Stimulated activated naive CD8-positive, alpha-beta T cell treated with anti-CD3 and anti-CD28 coated beads, Interleukin-15, Interleukin-2, amounts not matched to agents 100 ng/mL and 50 ng/mL, for 24 hours (primary cell): ENCODE measurements at regions not wholly inside any gene's neighbourhood (a gene's known extent, or its start where the extent isn't known, plus 50 kb on each side); places are given as distances from the start of the nearest gene placed in this dataset.
"Not testable (repeated sequence)": the region's sequence is repeated elsewhere in the genome, so short reads cannot be mapped to it uniquely, and the experiment has no call there.

Source experiments
- H3K27ac Mint-ChIP-seq: one replicate; pipeline ENCODE4 v1.8.0; 2021; ENCODE audit warnings: mild to moderate bottlenecking, mixed read lengths
- H3K27me3 Mint-ChIP-seq: one replicate; pipeline ENCODE4 v1.8.0; 2021; ENCODE audit warnings: mixed read lengths
- H3K36me3 Mint-ChIP-seq: one replicate; pipeline ENCODE4 v1.8.0; 2021; ENCODE audit warnings: low read depth, mixed read lengths
- H3K4me1 Mint-ChIP-seq: one replicate; pipeline ENCODE4 v1.8.0; 2021; ENCODE audit warnings: low read depth, mixed read lengths
- H3K4me3 Mint-ChIP-seq: one replicate; pipeline ENCODE4 v1.8.0; 2021; ENCODE audit warnings: mild to moderate bottlenecking, mixed read lengths
- H3K9me3 Mint-ChIP-seq: one replicate; pipeline ENCODE4 v1.8.0; 2021; ENCODE audit warnings: mixed read lengths

DNA sequence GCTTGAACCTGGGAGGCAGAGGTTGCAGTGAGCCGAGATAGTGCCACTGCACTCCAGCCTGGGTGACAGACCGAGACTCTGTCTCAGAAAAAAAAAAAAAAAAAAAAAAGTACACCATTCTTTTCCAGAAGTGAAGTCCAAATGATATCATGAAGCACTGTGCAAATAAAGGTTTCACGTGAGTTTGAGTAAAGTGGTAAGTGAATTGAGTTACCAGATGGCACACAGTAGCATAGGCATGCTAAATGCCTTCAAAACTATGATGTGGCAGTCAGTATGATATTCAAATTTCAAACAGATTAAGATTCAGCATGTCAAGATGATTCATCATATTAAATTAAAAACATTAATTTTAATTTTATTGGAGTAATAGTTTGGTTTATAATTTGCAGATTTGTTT is 195.2 kb downstream of the TAF11L14 start:
- Mint-ChIP-seq H3K36me3 (no peaks in the 10 kb centered on the region), H3K4me1 (no peaks in the 10 kb centered on the region), H3K27me3 (no peaks in the 10 kb centered on the region), H3K4me3 (no peak overlapping the region), H3K9me3 (peaks cover 5% of the 10 kb centered on the region), H3K27ac (no peak overlapping the region)

DNA sequence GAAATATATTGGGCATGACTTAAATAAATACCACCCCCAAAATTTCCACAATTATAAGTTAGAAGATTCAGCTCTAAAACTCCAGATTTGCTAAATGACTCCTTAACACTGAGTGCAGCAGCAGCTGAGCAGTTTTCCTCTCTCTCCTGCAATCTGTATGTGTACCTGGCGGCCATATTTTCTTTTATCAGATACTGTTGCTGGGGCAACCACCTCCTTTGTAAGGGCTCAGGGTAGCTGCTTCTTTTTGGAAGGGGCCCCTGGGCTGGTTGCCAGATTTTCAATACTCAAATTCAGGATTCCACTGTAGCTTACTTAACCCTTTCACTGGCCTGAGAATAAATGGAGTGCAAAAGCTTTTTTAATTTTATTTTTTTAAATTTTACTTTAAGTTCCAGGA is 197.0 kb downstream of the TAF11L14 start:
- Mint-ChIP-seq H3K27me3 (no peaks in the 10 kb centered on the region), H3K27ac (no peak overlapping the region), H3K9me3 (peaks cover 8% of the 10 kb centered on the region), H3K4me1 (no peaks in the 10 kb centered on the region), H3K36me3 (no peaks in the 10 kb centered on the region), H3K4me3 (no peak overlapping the region)

DNA sequence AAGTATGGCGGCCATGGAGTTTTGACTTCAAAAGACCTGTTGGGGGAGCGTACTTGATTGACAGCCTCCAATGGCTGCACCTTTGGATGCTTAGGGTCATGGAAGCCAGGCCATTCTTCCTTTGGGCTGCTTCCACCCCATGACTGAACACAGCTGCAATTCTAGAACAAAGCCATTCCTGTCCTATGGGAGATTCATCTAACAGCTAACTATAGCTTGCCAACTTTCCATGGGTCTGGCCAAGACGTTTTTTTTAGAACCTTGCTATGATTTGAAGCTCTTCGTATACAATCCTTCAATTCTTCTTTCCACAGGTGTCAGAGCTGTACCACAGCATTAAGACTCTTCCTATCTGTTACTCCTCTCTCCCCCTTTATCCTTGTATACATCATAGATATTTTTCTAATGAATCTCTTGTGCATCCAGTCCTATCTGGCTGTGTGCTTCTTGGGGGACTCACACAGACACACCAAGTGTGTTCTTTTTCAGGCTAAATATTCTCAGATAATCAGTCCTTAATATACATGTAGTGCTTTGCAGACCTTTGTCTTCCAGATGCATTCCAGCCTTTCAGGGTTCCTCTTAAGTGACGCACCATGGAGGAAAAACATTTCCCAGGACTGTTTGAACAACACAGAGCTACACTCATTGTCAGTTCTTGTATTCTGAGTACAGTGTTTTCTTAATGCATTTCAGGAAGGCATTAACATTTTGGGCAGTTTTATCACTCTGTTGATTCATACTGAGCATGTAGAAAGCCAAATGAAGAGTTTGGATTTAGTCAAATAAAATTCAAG is 198.9 kb downstream of the TAF11L14 start:
- no peak overlapping the region for H3K4me3 Mint-ChIP-seq
- no peaks in the 10 kb centered on the region for H3K4me1 Mint-ChIP-seq
- no peaks in the 10 kb centered on the region for H3K36me3 Mint-ChIP-seq
- H3K9me3 Mint-ChIP-seq: peaks cover 15% of the 10 kb centered on the region
- H3K27ac Mint-ChIP-seq: no peak overlapping the region
- H3K27me3 Mint-ChIP-seq: no peaks in the 10 kb centered on the region

DNA sequence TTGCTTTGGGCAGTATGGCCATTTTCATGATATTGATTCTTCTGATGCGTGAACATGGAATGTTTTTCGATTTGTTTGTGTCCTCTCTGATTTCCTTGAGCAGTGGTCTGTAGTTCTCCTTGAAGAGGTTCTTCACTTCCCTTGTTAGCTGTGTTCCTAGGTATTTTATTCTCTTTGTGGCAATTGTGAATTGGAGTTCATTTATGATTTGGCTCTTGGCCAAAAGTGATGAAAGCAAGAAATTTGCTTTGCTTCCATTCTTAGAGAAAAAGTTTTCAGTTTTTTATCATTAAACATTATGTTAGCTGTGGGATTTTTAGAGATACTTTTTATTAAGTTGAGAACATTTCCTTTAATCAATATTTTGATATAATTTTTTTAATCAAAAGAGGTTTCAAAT is 203.5 kb downstream of the TAF11L14 start:
- Mint-ChIP-seq H3K27ac (no peak overlapping the region), H3K4me1 (no peaks in the 10 kb centered on the region), H3K27me3 (no peaks in the 10 kb centered on the region), H3K4me3 (no peak overlapping the region), H3K36me3 (no peaks in the 10 kb centered on the region), H3K9me3 (peaks cover 29% of the 10 kb centered on the region)

DNA sequence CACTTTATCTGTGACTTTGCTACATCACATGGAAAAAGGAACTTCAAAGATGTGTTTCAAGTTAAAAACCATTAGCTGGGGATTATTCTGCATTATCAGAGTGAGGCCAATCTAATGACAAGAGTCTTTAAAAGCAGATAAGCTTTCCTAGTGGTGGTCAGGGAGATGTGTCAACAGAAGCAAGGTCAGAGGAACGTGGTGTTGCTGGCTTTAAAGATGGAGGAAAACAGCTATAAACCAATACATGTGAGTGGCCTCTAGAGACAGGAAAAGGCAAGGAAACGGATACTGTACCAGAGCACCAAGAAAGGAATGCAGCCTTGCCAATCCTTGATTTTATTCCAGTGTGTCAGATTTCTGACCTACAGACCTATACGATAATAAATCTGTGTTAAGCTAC is 204.2 kb downstream of the TAF11L14 start:
- H3K9me3 Mint-ChIP-seq: peaks cover 29% of the 10 kb centered on the region
- no peaks in the 10 kb centered on the region for H3K36me3 Mint-ChIP-seq
- H3K4me3 Mint-ChIP-seq: no peak overlapping the region
- H3K27me3 Mint-ChIP-seq: no peaks in the 10 kb centered on the region
- H3K27ac Mint-ChIP-seq: no peak overlapping the region
- no peaks in the 10 kb centered on the region for H3K4me1 Mint-ChIP-seq

DNA sequence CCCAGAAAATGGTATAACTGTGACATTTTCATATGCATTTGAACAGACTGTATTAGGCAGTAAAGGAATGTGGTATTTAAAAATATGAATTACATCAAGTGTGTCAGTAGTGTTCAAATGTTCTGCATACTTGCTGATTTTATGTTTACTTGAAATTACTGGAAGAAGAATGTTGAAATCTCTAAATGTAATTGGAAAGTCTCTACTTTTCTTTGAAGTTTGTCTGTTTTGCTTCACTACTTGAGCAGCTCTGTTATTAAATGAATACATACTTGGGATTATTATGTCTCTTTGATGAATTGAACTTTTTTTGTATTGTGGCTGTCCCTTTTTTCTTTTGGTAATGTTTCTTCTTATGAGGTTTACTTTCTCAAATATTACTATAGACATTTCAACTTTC is 205.6 kb downstream of the TAF11L14 start:
- no peak overlapping the region for H3K27ac Mint-ChIP-seq
- no peaks in the 10 kb centered on the region for H3K36me3 Mint-ChIP-seq
- H3K27me3 Mint-ChIP-seq: no peaks in the 10 kb centered on the region
- H3K4me1 Mint-ChIP-seq: no peaks in the 10 kb centered on the region
- H3K4me3 Mint-ChIP-seq: no peak overlapping the region
- H3K9me3 Mint-ChIP-seq: peaks cover 37% of the 10 kb centered on the region

DNA sequence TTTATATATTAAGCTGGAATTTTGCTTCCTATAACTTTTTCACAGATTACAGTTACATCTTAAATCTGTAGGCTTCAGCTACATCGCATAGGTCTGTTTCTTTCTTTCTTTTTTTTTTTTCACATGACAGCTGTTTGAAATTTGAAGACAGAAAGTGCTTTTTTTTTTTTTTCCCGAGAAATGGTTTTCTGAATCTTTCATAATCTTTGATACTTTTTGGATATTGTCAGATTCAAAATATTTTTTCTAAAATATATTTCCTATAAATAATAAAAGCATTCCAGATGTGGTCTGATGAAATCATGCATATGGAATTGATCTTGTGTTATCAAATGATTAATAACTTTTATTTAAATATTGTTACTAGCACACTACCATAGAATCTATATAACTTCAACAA is 212.2 kb downstream of the TAF11L14 start:
- no peaks in the 10 kb centered on the region for H3K4me1 Mint-ChIP-seq
- H3K27ac Mint-ChIP-seq: no peak overlapping the region
- H3K4me3 Mint-ChIP-seq: no peak overlapping the region
- H3K27me3 Mint-ChIP-seq: no peaks in the 10 kb centered on the region
- H3K9me3 Mint-ChIP-seq: peaks cover 25% of the 10 kb centered on the region
- H3K36me3 Mint-ChIP-seq: no peaks in the 10 kb centered on the region

DNA sequence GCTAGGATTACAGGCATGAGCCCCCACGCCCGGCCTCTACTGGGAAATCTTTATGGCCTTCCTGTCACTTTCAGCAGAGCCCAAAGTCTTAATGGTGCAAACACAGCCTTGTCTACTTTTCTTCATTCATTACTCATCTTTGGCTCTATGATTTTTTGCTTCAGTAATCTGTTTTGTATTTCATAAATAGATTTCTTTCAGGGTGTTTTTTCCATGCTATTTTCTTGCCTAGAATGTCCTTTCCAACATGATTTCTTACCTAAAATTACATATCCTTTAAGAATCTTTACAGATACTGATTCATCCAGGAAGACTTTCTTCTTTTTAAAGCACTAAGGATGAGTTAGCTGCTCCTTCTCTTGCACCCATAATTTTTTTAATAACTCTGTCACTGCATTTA is 213.0 kb downstream of the TAF11L14 start:
- Mint-ChIP-seq H3K27me3 (no peaks in the 10 kb centered on the region), H3K4me3 (no peak overlapping the region), H3K27ac (no peak overlapping the region), H3K9me3 (peaks cover 18% of the 10 kb centered on the region), H3K36me3 (no peaks in the 10 kb centered on the region), H3K4me1 (no peaks in the 10 kb centered on the region)

DNA sequence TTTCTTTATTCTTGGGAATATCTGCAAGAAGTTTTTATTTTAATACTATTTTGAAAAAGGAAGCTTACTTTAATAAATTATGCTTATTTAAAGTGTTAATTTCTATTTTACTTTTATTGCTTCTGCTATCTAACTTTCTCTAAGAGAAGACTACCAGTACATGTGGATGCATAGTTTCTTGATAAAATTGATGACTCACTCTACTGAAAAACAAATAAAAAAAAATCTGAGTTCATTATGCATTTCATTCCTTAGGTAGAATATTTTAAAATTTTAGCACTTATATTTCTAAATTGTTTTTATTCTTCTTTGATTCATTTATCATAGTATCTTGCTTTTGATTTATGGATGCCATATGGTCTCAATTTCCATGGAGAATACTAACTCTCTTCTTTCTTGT is 217.9 kb downstream of the TAF11L14 start:
- H3K27ac Mint-ChIP-seq: no peak overlapping the region
- no peak overlapping the region for H3K4me3 Mint-ChIP-seq
- H3K36me3 Mint-ChIP-seq: no peaks in the 10 kb centered on the region
- no peaks in the 10 kb centered on the region for H3K4me1 Mint-ChIP-seq
- no peaks in the 10 kb centered on the region for H3K27me3 Mint-ChIP-seq
- H3K9me3 Mint-ChIP-seq: peaks cover 7% of the 10 kb centered on the region

DNA sequence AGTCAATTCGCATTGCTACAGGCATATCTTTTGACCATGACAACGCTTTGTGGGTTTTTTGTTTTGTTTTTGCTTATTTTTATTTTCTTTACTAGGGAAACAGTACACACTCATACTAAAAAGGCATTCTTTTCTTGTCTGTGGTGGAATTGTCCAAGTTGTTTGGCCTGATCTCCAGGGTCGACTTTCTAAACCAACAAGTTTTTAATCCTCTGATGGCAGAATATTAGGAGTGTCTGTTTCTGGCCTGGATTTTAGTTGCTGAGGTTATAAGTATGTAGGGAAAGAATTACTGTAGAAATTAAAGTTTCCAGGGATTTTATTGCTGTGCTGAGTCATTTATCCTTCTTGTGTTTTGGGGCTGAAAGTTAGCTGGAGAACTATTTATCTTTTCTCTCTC is 218.5 kb downstream of the TAF11L14 start:
- peaks cover 4% of the 10 kb centered on the region for H3K9me3 Mint-ChIP-seq
- no peak overlapping the region for H3K4me3 Mint-ChIP-seq

DNA sequence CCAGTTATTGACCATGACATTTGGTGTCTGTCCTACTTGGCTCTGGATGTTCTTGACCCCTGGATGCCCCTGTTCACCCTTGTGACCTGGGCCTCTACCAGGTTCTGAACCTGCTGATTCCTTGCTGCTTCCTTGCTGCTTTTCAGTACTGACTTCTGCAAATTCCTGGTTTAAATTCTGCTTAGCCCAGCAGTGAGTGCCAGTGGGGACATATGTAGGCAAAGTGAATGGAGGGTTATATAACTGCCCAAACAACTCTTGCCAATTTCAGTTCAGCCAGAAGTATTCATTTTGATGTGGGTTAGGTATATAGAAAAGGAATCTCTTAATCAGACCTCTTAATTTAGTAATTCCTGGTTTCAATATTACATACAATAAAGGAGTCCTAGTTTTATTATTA is 220.6 kb downstream of the TAF11L14 start:
- Mint-ChIP-seq H3K27me3 (no peaks in the 10 kb centered on the region), H3K9me3 (peaks cover 10% of the 10 kb centered on the region), H3K4me1 (no peaks in the 10 kb centered on the region), H3K27ac (no peak overlapping the region), H3K4me3 (no peak overlapping the region), H3K36me3 (no peaks in the 10 kb centered on the region)

More for the DNA sequence above, 218.5 kb downstream of the TAF11L14 start:
- H3K27ac Mint-ChIP-seq: no peak overlapping the region
- no peaks in the 10 kb centered on the region for H3K36me3 Mint-ChIP-seq
- no peaks in the 10 kb centered on the region for H3K4me1 Mint-ChIP-seq
- H3K27me3 Mint-ChIP-seq: no peaks in the 10 kb centered on the region

DNA sequence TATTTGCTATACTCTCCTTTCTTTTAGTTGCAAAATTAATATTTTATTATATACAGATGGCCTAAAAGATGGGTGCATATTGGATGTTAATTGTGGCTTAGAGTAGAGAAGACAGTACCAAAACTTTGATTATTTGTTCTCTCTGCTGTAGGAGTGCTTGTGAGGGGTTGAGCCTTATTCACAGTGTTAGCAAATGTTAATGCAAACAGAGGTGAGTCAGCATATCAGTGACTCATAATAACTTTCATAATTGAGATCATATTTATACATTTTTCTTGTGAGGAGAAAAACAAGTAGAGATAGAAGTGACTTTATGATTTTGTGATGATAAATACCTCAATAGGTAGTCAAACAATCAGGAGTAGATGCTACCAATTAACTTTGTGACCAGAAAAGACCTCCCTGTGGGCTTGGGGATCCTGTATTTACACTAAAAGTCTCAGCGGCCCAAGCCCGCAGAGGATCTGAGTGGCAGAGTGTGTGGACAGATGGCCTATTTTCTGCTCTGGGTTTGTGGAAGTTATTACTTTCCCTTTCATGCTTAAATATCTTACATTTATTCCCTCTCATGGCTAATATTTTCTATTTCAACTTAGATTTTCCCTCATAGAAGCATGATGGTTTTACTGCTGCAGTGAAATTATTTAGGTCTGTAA is 226.5 kb downstream of the TAF11L14 start:
- H3K9me3 Mint-ChIP-seq: peaks cover 13% of the 10 kb centered on the region
- no peak overlapping the region for H3K27ac Mint-ChIP-seq
- no peak overlapping the region for H3K4me3 Mint-ChIP-seq
- H3K36me3 Mint-ChIP-seq: no peaks in the 10 kb centered on the region
- H3K27me3 Mint-ChIP-seq: no peaks in the 10 kb centered on the region
- no peaks in the 10 kb centered on the region for H3K4me1 Mint-ChIP-seq

DNA sequence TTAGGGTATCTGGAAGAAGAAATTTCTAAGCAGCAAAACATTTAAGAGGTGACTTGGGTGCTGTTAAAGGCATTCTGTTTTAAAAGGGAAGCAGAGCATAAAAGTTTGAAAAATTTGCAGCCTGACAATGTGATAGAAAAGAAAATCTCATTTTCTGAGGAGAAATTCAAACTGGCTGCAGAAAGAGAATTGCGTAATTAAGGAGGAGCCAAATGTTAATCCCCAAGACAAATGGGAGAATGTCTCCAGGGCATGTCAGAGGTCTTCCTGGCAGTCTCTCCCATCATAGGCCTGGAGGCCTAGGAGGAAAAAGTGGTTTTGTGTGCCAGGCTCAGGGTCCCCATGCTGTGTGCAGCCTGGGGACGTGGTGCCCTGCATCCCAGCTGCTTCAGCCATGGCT is 230.6 kb downstream of the TAF11L14 start:
- peaks cover 11% of the 10 kb centered on the region for H3K9me3 Mint-ChIP-seq
- H3K36me3 Mint-ChIP-seq, H3K4me3 Mint-ChIP-seq, H3K4me1 Mint-ChIP-seq, H3K27me3 Mint-ChIP-seq, H3K27ac Mint-ChIP-seq: not testable (repeated sequence)

DNA sequence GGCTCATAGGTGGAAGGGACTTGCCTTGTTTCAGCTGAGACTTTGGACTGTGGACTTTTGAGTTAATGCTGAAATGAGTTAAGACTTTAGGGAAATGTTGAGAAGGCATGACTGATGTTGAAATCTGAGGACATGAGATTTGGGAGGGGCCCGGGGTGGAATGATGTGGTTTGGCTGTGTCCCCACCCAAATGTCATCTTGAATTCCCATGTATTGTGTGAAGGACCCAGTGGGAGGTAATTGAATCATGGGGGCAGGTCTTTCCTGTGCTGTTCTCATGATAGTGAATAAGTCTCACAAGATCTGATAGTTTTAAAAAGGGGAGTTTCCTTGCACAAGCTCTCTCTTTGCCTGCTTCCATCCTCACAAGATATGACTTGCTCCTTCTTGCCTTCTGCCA is 231.7 kb downstream of the TAF11L14 start:
- H3K4me3 Mint-ChIP-seq, H3K27ac Mint-ChIP-seq, H3K4me1 Mint-ChIP-seq, H3K27me3 Mint-ChIP-seq, H3K36me3 Mint-ChIP-seq: not testable (repeated sequence)
- H3K9me3 Mint-ChIP-seq: peaks cover 11% of the 10 kb centered on the region

DNA sequence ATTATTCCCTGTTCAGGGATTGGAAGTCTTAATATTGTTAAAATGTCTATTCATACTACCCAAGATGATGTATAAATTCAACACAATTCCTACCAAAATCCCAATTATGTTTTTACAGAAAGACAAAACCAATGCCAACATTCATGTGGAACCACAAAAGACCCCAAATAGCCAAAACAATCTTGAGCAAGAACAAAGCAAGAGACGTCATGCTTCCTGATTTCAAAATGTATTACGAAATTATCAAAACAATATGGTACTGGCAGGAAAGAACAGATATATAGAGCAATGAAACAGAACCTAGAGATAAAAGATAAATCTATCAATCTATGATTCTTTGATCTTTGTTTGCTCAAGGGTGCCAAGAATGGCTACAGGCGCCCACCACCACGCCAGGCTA is 237.9 kb downstream of the TAF11L14 start:
- Mint-ChIP-seq H3K4me3 (no peak overlapping the region), H3K27ac (no peak overlapping the region), H3K27me3 (no peaks in the 10 kb centered on the region), H3K4me1 (no peaks in the 10 kb centered on the region), H3K9me3 (peaks cover 14% of the 10 kb centered on the region), H3K36me3 (no peaks in the 10 kb centered on the region)

DNA sequence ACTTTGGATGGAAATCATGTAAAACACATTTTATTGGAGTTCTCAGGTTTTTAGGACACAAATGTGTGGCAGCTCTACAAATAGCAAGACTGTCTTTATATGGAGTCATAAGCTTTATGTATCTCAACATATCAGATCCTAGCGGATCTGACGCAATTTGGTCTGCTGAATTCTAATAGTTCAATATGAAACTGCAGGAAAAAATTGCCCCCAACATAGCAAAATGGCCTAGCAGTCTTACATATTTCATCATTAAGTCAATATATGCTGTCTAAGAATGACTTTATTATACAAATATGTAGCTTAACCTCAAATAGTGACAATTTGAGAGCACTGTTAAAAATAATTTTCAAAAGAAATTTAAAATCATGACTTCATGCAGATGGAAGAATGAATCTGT is 244.3 kb downstream of the TAF11L14 start:
- H3K27ac Mint-ChIP-seq: no peak overlapping the region
- no peak overlapping the region for H3K4me3 Mint-ChIP-seq
- no peaks in the 10 kb centered on the region for H3K4me1 Mint-ChIP-seq
- H3K27me3 Mint-ChIP-seq: no peaks in the 10 kb centered on the region
- H3K9me3 Mint-ChIP-seq: peaks cover 10% of the 10 kb centered on the region
- no peaks in the 10 kb centered on the region for H3K36me3 Mint-ChIP-seq
